ENCODE measurements at regions not wholly inside any gene's neighbourhood (a gene's known extent, or its start where the extent isn't known, plus 50 kb on each side); places are given as distances from the start of the nearest gene placed in this dataset.

DNA sequence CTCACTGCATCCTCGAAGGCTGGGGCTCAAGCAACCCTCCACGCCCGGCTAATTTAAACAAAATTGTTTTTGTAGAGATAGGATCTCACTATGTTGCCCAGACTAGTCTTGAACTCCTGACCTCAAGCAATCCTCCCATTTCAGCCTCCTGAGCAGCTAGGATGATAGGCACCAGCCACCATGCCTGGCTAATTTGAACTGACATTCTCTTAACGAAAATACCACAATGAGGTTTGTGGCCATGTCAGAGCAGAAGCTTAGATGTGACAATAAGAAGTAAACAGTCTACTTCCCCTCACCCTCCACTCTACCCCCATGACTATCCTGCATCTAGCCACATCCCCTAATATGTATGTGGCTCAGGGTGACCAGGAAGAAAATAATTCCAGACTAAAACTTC, 74.8 kb upstream of the PLCB4 start:
- H3K36me3 Mint-ChIP-seq (ENCODE audit: low read depth), result no peaks in the 10 kb centered on the region
- Histone ChIP-seq H3K27ac (ENCODE audit: low read depth) (no peak overlapping the region), H3K36me3 (ENCODE audit: insufficient read depth) (no peaks in the 10 kb centered on the region), H3K79me2 (replicated peaks; ENCODE audit: insufficient read depth) (no peaks in the 10 kb centered on the region), H4K20me1 (replicated peaks; ENCODE audit: insufficient read depth) (no peaks in the 10 kb centered on the region), H3K9me2 (ENCODE audit: insufficient read depth) (no peaks in the 10 kb centered on the region), H3K27me3 (ENCODE audit: insufficient read depth) (no peaks in the 10 kb centered on the region), H3K4me3 (no peak overlapping the region), H3F3A (replicated peaks; ENCODE audit: low read depth) (no peaks in the 10 kb centered on the region), H2AFZ (peak overlapping the region; percentile 28; the same call in 1 of the 2 replicates), H3K4me2 (no peak overlapping the region), H3K4me1 (ENCODE audit: insufficient read depth) (peaks cover 11% of the 10 kb centered on the region)
- H3K4me3 Mint-ChIP-seq, result no peak overlapping the region
- H3K9me3 Mint-ChIP-seq, result no peaks in the 10 kb centered on the region
- DNase-seq (ENCODE audit: low spot score) (no peak), ATAC-seq (no peak)
- H3K27me3 Mint-ChIP-seq (ENCODE audit: insufficient read depth, low read depth, poor library complexity), result peaks cover 2% of the 10 kb centered on the region
- peaks cover 16% of the 10 kb centered on the region for H3K4me1 Mint-ChIP-seq
- TF ChIP-seq, protein P1, sequence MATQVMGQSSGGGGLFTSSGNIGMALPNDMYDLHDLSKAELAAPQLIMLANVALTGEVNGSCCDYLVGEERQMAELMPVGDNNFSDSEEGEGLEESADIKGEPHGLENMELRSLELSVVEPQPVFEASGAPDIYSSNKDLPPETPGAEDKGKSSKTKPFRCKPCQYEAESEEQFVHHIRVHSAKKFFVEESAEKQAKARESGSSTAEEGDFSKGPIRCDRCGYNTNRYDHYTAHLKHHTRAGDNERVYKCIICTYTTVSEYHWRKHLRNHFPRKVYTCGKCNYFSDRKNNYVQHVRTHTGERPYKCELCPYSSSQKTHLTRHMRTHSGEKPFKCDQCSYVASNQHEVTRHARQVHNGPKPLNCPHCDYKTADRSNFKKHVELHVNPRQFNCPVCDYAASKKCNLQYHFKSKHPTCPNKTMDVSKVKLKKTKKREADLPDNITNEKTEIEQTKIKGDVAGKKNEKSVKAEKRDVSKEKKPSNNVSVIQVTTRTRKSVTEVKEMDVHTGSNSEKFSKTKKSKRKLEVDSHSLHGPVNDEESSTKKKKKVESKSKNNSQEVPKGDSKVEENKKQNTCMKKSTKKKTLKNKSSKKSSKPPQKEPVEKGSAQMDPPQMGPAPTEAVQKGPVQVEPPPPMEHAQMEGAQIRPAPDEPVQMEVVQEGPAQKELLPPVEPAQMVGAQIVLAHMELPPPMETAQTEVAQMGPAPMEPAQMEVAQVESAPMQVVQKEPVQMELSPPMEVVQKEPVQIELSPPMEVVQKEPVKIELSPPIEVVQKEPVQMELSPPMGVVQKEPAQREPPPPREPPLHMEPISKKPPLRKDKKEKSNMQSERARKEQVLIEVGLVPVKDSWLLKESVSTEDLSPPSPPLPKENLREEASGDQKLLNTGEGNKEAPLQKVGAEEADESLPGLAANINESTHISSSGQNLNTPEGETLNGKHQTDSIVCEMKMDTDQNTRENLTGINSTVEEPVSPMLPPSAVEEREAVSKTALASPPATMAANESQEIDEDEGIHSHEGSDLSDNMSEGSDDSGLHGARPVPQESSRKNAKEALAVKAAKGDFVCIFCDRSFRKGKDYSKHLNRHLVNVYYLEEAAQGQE (IDR thresholded peaks at IDR 0.05; ENCODE audit: unreplicated experiment), result no peak
- TF ChIP-seq ZNF114 (CRISPR knock-in tag; IDR thresholded peaks at IDR 0.05), result no peak
- TF ChIP-seq, protein P2, sequence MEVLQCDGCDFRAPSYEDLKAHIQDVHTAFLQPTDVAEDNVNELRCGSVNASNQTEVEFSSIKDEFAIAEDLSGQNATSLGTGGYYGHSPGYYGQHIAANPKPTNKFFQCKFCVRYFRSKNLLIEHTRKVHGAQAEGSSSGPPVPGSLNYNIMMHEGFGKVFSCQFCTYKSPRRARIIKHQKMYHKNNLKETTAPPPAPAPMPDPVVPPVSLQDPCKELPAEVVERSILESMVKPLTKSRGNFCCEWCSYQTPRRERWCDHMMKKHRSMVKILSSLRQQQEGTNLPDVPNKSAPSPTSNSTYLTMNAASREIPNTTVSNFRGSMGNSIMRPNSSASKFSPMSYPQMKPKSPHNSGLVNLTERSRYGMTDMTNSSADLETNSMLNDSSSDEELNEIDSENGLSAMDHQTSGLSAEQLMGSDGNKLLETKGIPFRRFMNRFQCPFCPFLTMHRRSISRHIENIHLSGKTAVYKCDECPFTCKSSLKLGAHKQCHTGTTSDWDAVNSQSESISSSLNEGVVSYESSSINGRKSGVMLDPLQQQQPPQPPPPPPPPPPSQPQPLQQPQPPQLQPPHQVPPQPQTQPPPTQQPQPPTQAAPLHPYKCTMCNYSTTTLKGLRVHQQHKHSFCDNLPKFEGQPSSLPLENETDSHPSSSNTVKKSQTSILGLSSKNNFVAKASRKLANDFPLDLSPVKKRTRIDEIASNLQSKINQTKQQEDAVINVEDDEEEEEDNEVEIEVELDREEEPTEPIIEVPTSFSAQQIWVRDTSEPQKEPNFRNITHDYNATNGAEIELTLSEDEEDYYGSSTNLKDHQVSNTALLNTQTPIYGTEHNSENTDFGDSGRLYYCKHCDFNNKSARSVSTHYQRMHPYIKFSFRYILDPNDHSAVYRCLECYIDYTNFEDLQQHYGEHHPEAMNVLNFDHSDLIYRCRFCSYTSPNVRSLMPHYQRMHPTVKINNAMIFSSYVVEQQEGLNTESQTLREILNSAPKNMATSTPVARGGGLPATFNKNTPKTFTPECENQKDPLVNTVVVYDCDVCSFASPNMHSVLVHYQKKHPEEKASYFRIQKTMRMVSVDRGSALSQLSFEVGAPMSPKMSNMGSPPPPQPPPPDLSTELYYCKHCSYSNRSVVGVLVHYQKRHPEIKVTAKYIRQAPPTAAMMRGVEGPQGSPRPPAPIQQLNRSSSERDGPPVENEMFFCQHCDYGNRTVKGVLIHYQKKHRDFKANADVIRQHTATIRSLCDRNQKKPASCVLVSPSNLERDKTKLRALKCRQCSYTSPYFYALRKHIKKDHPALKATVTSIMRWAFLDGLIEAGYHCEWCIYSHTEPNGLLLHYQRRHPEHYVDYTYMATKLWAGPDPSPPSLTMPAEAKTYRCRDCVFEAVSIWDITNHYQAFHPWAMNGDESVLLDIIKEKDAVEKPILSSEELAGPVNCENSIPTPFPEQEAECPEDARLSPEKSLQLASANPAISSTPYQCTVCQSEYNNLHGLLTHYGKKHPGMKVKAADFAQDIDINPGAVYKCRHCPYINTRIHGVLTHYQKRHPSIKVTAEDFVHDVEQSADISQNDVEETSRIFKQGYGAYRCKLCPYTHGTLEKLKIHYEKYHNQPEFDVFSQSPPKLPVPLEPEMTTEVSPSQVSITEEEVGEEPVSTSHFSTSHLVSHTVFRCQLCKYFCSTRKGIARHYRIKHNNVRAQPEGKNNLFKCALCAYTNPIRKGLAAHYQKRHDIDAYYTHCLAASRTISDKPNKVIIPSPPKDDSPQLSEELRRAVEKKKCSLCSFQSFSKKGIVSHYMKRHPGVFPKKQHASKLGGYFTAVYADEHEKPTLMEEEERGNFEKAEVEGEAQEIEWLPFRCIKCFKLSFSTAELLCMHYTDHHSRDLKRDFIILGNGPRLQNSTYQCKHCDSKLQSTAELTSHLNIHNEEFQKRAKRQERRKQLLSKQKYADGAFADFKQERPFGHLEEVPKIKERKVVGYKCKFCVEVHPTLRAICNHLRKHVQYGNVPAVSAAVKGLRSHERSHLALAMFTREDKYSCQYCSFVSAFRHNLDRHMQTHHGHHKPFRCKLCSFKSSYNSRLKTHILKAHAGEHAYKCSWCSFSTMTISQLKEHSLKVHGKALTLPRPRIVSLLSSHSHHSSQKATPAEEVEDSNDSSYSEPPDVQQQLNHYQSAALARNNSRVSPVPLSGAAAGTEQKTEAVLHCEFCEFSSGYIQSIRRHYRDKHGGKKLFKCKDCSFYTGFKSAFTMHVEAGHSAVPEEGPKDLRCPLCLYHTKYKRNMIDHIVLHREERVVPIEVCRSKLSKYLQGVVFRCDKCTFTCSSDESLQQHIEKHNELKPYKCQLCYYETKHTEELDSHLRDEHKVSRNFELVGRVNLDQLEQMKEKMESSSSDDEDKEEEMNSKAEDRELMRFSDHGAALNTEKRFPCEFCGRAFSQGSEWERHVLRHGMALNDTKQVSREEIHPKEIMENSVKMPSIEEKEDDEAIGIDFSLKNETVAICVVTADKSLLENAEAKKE (CRISPR knock-in tag; IDR thresholded peaks at IDR 0.05), result no peak
- no peak for TF ChIP-seq NANOG (IDR thresholded peaks at IDR 0.05; ENCODE audit: borderline replicate concordance)
- no peak for TF ChIP-seq CREB1 (CRISPR knock-in tag; IDR thresholded peaks at IDR 0.05; ENCODE audit: low read depth)
- TF ChIP-seq, protein P3, sequence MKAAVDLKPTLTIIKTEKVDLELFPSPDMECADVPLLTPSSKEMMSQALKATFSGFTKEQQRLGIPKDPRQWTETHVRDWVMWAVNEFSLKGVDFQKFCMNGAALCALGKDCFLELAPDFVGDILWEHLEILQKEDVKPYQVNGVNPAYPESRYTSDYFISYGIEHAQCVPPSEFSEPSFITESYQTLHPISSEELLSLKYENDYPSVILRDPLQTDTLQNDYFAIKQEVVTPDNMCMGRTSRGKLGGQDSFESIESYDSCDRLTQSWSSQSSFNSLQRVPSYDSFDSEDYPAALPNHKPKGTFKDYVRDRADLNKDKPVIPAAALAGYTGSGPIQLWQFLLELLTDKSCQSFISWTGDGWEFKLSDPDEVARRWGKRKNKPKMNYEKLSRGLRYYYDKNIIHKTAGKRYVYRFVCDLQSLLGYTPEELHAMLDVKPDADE (IDR thresholded peaks at IDR 0.05), result no peak
- TF ChIP-seq, protein P4, sequence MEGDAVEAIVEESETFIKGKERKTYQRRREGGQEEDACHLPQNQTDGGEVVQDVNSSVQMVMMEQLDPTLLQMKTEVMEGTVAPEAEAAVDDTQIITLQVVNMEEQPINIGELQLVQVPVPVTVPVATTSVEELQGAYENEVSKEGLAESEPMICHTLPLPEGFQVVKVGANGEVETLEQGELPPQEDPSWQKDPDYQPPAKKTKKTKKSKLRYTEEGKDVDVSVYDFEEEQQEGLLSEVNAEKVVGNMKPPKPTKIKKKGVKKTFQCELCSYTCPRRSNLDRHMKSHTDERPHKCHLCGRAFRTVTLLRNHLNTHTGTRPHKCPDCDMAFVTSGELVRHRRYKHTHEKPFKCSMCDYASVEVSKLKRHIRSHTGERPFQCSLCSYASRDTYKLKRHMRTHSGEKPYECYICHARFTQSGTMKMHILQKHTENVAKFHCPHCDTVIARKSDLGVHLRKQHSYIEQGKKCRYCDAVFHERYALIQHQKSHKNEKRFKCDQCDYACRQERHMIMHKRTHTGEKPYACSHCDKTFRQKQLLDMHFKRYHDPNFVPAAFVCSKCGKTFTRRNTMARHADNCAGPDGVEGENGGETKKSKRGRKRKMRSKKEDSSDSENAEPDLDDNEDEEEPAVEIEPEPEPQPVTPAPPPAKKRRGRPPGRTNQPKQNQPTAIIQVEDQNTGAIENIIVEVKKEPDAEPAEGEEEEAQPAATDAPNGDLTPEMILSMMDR (conservative IDR thresholded peaks at IDR 0.05; ENCODE audit: low read depth in 2 of 2), result no peak
- TF ChIP-seq STAT1 (IDR thresholded peaks at IDR 0.05; ENCODE audit: unreplicated experiment), result no peak
- no peak for TF ChIP-seq EZH2phosphoT487 (IDR thresholded peaks at IDR 0.05; ENCODE audit: unreplicated experiment)
- no peak for TF ChIP-seq POLR2AphosphoS5 (IDR thresholded peaks at IDR 0.05; ENCODE audit: low read depth)
- TF ChIP-seq JUNB (IDR thresholded peaks at IDR 0.05; ENCODE audit: unreplicated experiment), result no peak
- no peak overlapping the region for H3K27ac Mint-ChIP-seq

Data from GM23338 (cell line).